HEK293T (cell line): ENCODE measurements at regions not wholly inside any gene's neighbourhood (a gene's known extent, or its start where the extent isn't known, plus 50 kb on each side); places are given as distances from the start of the nearest gene placed in this dataset.

Source experiments
- ARNT ChIP-seq: fragments of 450-650 bp; IDR thresholded peaks from 2 replicates; pipeline ENCODE4 v1.6.1; 2017; ENCODE audit warnings: mild to moderate bottlenecking
- ELF4 ChIP-seq: fragments of 450-650 bp; IDR thresholded peaks from 2 replicates; pipeline ENCODE4 v1.6.1; 2017; ENCODE audit warnings: antibody characterized with exemption
- FOXA1 ChIP-seq: fragments of 450-650 bp; IDR thresholded peaks from 2 replicates; pipeline ENCODE4 v1.6.1; 2016; ENCODE audit warnings: mild to moderate bottlenecking
- FOXK2 ChIP-seq: fragments of 450-650 bp; IDR thresholded peaks from 2 replicates; pipeline ENCODE4 v1.6.1; 2016; ENCODE audit warnings: mild to moderate bottlenecking
- FOXM1 ChIP-seq: fragments of 450-650 bp; IDR thresholded peaks from 2 replicates; pipeline ENCODE4 v1.6.1; 2017; ENCODE audit warnings: mild to moderate bottlenecking, borderline replicate concordance
- L3MBTL2 ChIP-seq: fragments of 450-650 bp; conservative IDR thresholded peaks from 2 replicates; pipeline ENCODE4 v1.6.1; 2016; ENCODE audit warnings: mild to moderate bottlenecking
- LEF1 ChIP-seq: fragments of 450-650 bp; IDR thresholded peaks from 2 replicates; pipeline ENCODE4 v1.6.1; 2017; ENCODE audit warnings: mild to moderate bottlenecking, borderline replicate concordance
- NFRKB ChIP-seq: fragments of 450-650 bp; IDR thresholded peaks from 2 replicates; pipeline ENCODE4 v1.6.1; 2016; ENCODE audit warnings: mild to moderate bottlenecking, moderate library complexity
- SP1 ChIP-seq: fragments of 450-650 bp; IDR thresholded peaks from 2 replicates; pipeline ENCODE4 v1.6.1; 2017
- SUZ12 ChIP-seq: fragments of 450-650 bp; IDR thresholded peaks from 2 replicates; pipeline ENCODE4 v1.6.1; 2016; ENCODE audit warnings: mild to moderate bottlenecking
- TARDBP ChIP-seq: fragments of 450-650 bp; IDR thresholded peaks from 2 replicates; pipeline ENCODE4 v1.6.1; 2016
- TF ChIP-seq, protein P1 (sequence below): fragments of 450-650 bp; IDR thresholded peaks from 2 replicates; pipeline ENCODE4 v1.6.1; 2016

- TF ChIP-seq, protein P1, sequence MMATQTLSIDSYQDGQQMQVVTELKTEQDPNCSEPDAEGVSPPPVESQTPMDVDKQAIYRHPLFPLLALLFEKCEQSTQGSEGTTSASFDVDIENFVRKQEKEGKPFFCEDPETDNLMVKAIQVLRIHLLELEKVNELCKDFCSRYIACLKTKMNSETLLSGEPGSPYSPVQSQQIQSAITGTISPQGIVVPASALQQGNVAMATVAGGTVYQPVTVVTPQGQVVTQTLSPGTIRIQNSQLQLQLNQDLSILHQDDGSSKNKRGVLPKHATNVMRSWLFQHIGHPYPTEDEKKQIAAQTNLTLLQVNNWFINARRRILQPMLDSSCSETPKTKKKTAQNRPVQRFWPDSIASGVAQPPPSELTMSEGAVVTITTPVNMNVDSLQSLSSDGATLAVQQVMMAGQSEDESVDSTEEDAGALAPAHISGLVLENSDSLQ = no peak
- TF ChIP-seq FOXA1 = no peak
- TF ChIP-seq FOXK2 = no peak
- no peak for TF ChIP-seq ELF4
- TF ChIP-seq NFRKB = no peak
- TF ChIP-seq TARDBP = no peak
- TF ChIP-seq L3MBTL2 = no peak
- no peak for TF ChIP-seq FOXM1
- no peak for TF ChIP-seq SP1
- TF ChIP-seq ARNT = no peak
- no peak for TF ChIP-seq LEF1
- TF ChIP-seq SUZ12 = no peak
These were observed 211.7 kb upstream of the GNAI1 start for GRCh38 chr7:79922894-79923293.
